KMS-11 (cell line): ENCODE measurements at regions not wholly inside any gene's neighbourhood (a gene's known extent, or its start where the extent isn't known, plus 50 kb on each side); places are given as distances from the start of the nearest gene placed in this dataset.

ENCODE experiments used
- H2AFZ ChIP-seq: fragments of 200-600 bp; sonication (generic); 2 replicates; pipeline ENCODE4 v1.6.1; 2016; ENCODE audit warnings: antibody characterized with exemption, mixed run types, low read depth
- H3K27ac ChIP-seq: fragments of 200-600 bp; sonication (generic); 2 replicates; pipeline ENCODE4 v1.6.1; 2016; ENCODE audit warnings: mild to moderate bottlenecking, mixed run types
- H3K27me3 ChIP-seq: fragments of 200-600 bp; sonication (generic); 2 replicates; pipeline ENCODE4 v1.6.1; 2017; ENCODE audit warnings: mild to moderate bottlenecking, low read depth, mixed run types, moderate library complexity; ENCODE audit not compliant: insufficient read depth
- H3K36me3 ChIP-seq: fragments of 200-600 bp; sonication (generic); 2 replicates; pipeline ENCODE4 v1.6.1; 2017; ENCODE audit warnings: mild to moderate bottlenecking, mixed run types; ENCODE audit not compliant: insufficient read depth
- H3K4me1 ChIP-seq: fragments of 200-600 bp; sonication (generic); 2 replicates; pipeline ENCODE4 v1.6.1; 2016; ENCODE audit warnings: mild to moderate bottlenecking, low read depth, mixed run types; ENCODE audit not compliant: poor library complexity, severe bottlenecking
- H3K4me2 ChIP-seq: fragments of 200-600 bp; sonication (generic); 2 replicates; pipeline ENCODE4 v1.7.0; 2016; ENCODE audit warnings: mild to moderate bottlenecking, mixed run types
- H3K4me3 ChIP-seq: fragments of 200-600 bp; sonication (generic); IDR thresholded peaks from 2 replicates; pipeline ENCODE4 v1.6.1; 2017; ENCODE audit warnings: low read depth, low read length, mixed read lengths; ENCODE audit not compliant: insufficient read depth
- H3K79me2 ChIP-seq: fragments of 200-600 bp; sonication (generic); 2 replicates; pipeline ENCODE4 v1.6.1; 2016; ENCODE audit warnings: low read depth, mixed run types; ENCODE audit not compliant: insufficient read depth
- H3K9ac ChIP-seq: fragments of 200-600 bp; sonication (generic); 2 replicates; pipeline ENCODE4 v1.6.1; 2016; ENCODE audit warnings: mild to moderate bottlenecking, mixed run types
- H4K20me1 ChIP-seq: fragments of 200-600 bp; sonication (generic); 2 replicates; pipeline ENCODE4 v1.6.1; 2016; ENCODE audit warnings: mild to moderate bottlenecking, mixed run types; ENCODE audit not compliant: insufficient read depth
- CTCF ChIP-seq: fragments of 200-600 bp; sonication (generic); conservative IDR thresholded peaks from 2 replicates; pipeline ENCODE4 v1.6.1; 2017; ENCODE audit warnings: low read depth, mild to moderate bottlenecking, antibody characterized with exemption, low read length, moderate library complexity, mixed read lengths

- Histone ChIP-seq H3K4me1 (no peaks in the 10 kb centered on the region), H3K27me3 (no peaks in the 10 kb centered on the region), H4K20me1 (no peaks in the 10 kb centered on the region), H3K79me2 (no peaks in the 10 kb centered on the region), H3K4me3 (no peak overlapping the region), H3K4me2 (no peak overlapping the region), H3K27ac (no peak overlapping the region), H3K9ac (no peak overlapping the region), H2AFZ (no peak overlapping the region), H3K36me3 (no peaks in the 10 kb centered on the region)
- TF ChIP-seq CTCF: no peak
Measured at GRCh38 chr4:10336471-10336870, 120.8 kb downstream of the ZNF518B start.

GRCh38 chr4:10335050-10335449 is 122.2 kb downstream of the ZNF518B start:
- no peak overlapping the region for H2AFZ ChIP-seq
- H3K4me3 ChIP-seq: no peak overlapping the region
- no peak overlapping the region for H3K27ac ChIP-seq
- H3K27me3 ChIP-seq: no peaks in the 10 kb centered on the region
- no peak overlapping the region for H3K4me2 ChIP-seq
- no peaks in the 10 kb centered on the region for H4K20me1 ChIP-seq
- H3K9ac ChIP-seq: no peak overlapping the region
- no peaks in the 10 kb centered on the region for H3K36me3 ChIP-seq
- no peaks in the 10 kb centered on the region for H3K4me1 ChIP-seq
- TF ChIP-seq CTCF: no peak
- no peaks in the 10 kb centered on the region for H3K79me2 ChIP-seq

- Histone ChIP-seq H3K9ac (no peak overlapping the region), H3K27me3 (no peaks in the 10 kb centered on the region), H3K4me3 (no peak overlapping the region), H2AFZ (no peak overlapping the region), H3K4me1 (no peaks in the 10 kb centered on the region), H3K36me3 (no peaks in the 10 kb centered on the region), H3K4me2 (no peak overlapping the region), H4K20me1 (no peaks in the 10 kb centered on the region), H3K27ac (no peak overlapping the region), H3K79me2 (no peaks in the 10 kb centered on the region)
- TF ChIP-seq CTCF: no peak
Measured at GRCh38 chr4:10334506-10335028, 122.7 kb downstream of the ZNF518B start.

- Histone ChIP-seq H3K36me3 (no peaks in the 10 kb centered on the region), H4K20me1 (no peaks in the 10 kb centered on the region), H3K4me3 (no peak overlapping the region), H3K4me2 (no peak overlapping the region), H3K9ac (no peak overlapping the region), H3K79me2 (no peaks in the 10 kb centered on the region), H3K27ac (no peak overlapping the region), H3K27me3 (no peaks in the 10 kb centered on the region), H3K4me1 (no peaks in the 10 kb centered on the region), H2AFZ (no peak overlapping the region)
- TF ChIP-seq CTCF: no peak
Measured at GRCh38 chr4:10333942-10334341, 123.3 kb downstream of the ZNF518B start.
